ENCODE measurements at regions not wholly inside any gene's neighbourhood (a gene's known extent, or its start where the extent isn't known, plus 50 kb on each side); places are given as distances from the start of the nearest gene placed in this dataset.

DNA sequence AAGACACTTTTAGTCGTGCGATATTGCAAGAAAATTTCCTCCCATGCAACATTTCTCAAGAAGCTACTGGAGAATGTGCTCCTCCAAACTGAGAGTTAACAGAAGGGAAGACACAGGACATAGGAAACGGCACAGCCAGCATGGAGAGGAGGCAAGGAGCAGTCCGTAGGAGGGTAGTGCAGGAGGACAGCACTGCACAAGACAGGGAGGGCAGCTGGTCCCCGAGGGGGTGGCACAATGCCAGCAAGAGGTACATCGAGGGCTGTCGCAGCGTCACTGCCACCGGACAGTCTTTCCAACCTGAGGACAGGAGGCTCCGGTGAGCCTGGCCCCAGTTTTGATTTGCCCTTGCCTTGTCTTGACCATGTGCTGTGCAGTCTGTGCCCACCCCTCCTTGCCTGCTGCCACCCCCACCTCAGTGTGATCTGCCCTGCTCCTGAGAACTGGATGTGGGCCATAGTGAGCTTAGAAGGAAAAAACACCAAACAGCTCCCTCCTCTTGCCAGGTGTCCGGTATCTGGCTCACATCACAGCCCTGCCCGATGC lies 81.6 kb upstream of the LAPTM4A start:
- Histone ChIP-seq H3K36me3 (no peaks in the 10 kb centered on the region), H3K9me3 (no peaks in the 10 kb centered on the region), H3K4me1 (peaks cover 10 to 39% (median 10%) of the 10 kb centered on the region in 3 donors), H3K27me3 (no peaks in the 10 kb centered on the region), H3K27ac (no peak overlapping the region), H3K4me3 (no peak overlapping the region)
- 70 to 75% methylated on average over 10 to 12 of the region's 12 CpGs for WGBS, 2 donors
- no peak for DNase-seq
- intact Hi-C loops (cut with DNase I) = no loop called here
- TF ChIP-seq, protein P1, sequence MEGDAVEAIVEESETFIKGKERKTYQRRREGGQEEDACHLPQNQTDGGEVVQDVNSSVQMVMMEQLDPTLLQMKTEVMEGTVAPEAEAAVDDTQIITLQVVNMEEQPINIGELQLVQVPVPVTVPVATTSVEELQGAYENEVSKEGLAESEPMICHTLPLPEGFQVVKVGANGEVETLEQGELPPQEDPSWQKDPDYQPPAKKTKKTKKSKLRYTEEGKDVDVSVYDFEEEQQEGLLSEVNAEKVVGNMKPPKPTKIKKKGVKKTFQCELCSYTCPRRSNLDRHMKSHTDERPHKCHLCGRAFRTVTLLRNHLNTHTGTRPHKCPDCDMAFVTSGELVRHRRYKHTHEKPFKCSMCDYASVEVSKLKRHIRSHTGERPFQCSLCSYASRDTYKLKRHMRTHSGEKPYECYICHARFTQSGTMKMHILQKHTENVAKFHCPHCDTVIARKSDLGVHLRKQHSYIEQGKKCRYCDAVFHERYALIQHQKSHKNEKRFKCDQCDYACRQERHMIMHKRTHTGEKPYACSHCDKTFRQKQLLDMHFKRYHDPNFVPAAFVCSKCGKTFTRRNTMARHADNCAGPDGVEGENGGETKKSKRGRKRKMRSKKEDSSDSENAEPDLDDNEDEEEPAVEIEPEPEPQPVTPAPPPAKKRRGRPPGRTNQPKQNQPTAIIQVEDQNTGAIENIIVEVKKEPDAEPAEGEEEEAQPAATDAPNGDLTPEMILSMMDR (IDR thresholded peaks at IDR 0.05) = no peak
- no peak for TF ChIP-seq POLR2A (IDR thresholded peaks at IDR 0.05)

DNA sequence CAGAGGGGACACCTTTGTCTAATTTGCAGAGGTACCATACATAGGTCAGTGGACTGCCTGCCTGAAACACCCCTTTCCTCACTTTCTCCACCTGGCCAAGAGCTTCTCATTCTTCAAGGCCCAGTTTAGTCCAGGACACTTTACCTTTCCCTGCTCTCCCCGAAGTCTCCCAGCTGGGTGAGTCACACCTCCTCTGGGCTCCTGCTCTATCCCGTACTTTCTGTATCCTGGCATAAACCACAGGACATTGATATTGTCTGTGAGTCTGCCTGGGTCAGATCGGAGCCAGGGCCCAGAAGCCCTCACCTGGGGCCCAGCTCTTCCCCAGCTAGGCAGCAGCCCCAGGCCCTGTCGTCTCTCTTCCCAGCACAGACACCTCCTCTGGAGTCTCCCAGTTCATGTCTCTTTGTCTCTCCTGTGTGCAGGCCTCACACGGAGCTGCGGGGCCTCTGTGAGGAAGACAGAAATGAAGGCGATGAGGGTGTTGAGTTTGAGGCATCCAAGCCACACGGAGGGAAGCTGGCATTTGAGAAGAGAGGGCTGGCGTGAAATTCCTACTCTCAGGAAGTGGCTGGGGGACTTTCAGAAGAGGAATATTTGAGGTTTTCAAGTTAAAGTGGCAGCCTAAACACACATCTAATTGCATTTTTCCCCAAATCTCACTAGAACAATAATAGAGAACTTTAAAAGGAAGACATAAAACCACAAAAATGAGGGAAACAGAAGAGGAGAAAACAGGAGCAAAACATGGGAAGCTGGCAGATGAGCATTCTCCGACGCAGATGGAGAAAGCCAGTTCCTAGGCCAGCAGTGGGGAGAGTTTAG lies 79.6 kb upstream of the LAPTM4A start:
- DNase-seq = no peak
- H3K9me3 ChIP-seq = no peaks in the 10 kb centered on the region
- H3K4me1 ChIP-seq = peaks cover 5 to 28% (median 6%) of the 10 kb centered on the region in 3 donors
- no peak overlapping the region for H3K27ac ChIP-seq
- intact Hi-C loops (cut with DNase I) = no loop called here
- no peaks in the 10 kb centered on the region for H3K36me3 ChIP-seq
- TF ChIP-seq, protein P1 (IDR thresholded peaks at IDR 0.05) = no peak
- no peak for TF ChIP-seq POLR2A (IDR thresholded peaks at IDR 0.05)
- WGBS, 2 donors = 69 to 74% methylated on average over 6 to 11 of the region's 11 CpGs
- H3K4me3 ChIP-seq = no peak overlapping the region
- H3K27me3 ChIP-seq = no peaks in the 10 kb centered on the region

- intact Hi-C loops (cut with DNase I) = no loop called here
- no peak overlapping the region for H3K27ac ChIP-seq
These were observed 78.7 kb upstream of the LAPTM4A start for GRCh38 chr2:20130160-20130560.

DNA sequence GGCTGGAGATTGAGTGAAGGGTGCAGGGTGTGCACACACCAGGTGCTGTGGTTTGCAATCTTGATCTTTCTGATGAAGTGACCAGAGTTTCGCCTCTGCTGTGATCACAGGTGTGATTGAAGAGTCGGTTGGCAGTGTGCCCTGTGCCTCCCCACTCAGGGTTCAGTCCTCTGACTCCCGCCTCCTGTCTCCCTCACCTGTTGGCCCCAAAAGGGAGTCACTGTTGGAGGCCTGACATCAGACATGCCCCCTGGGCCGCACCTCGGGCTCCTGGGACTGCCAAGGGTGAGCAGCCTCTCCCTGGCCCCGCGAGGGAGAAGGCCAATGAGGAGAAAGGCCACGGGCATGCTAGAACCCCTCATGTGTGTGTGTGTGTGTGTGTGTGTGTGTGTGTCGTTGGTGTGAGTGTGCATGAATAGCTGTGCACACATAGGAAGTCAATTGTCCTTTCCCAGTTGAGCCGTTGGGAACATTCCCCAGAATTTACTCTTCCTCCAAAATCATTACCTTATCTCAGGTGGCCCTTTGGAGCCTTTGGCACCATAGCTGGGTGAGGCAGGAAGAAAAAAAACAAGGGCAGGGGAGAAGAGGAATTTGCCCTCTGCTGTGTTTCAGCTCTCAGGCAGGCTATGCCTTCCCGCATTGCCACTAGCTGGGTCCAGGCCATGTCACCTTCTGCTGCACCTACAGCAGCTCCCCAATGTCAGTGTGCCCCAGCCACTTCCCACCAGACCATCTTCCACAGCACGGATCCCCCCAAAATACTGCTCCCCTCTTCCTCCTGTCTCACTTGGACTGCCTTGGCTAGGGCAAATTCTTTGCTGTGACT lies 78.1 kb upstream of the LAPTM4A start:
- no peak for TF ChIP-seq POLR2A (IDR thresholded peaks at IDR 0.05)
- TF ChIP-seq, protein P1 (IDR thresholded peaks at IDR 0.05) = no peak
- Histone ChIP-seq H3K4me1 (peaks cover 4 to 28% (median 5%) of the 10 kb centered on the region in 3 donors), H3K4me3 (no peak overlapping the region), H3K9me3 (no peaks in the 10 kb centered on the region), H3K27me3 (no peaks in the 10 kb centered on the region), H3K36me3 (no peaks in the 10 kb centered on the region), H3K27ac (no peak overlapping the region)
- intact Hi-C loops (cut with DNase I) = no loop called here
- 75% methylated on average over 4 to 5 of the region's 12 CpGs for WGBS, 2 donors
- no peak for DNase-seq

More at GRCh38 chr2:20130160-20130560, 78.7 kb upstream of the LAPTM4A start:
- WGBS, 2 donors = 95 to 100% methylated on average over 3 of the region's 3 CpGs
- H3K36me3 ChIP-seq = no peaks in the 10 kb centered on the region
- H3K27me3 ChIP-seq = no peaks in the 10 kb centered on the region
- H3K4me3 ChIP-seq = no peak overlapping the region
- TF ChIP-seq, protein P1 (IDR thresholded peaks at IDR 0.05) = no peak
- TF ChIP-seq POLR2A (IDR thresholded peaks at IDR 0.05) = no peak
- no peaks in the 10 kb centered on the region for H3K9me3 ChIP-seq
- H3K4me1 ChIP-seq = peaks cover 4 to 28% (median 5%) of the 10 kb centered on the region in 3 donors
- no peak for DNase-seq
